ENCODE measurements at regions not wholly inside any gene's neighbourhood (a gene's known extent, or its start where the extent isn't known, plus 50 kb on each side); places are given as distances from the start of the nearest gene placed in this dataset.

- DNase-seq (ENCODE audit: low read depth) (no peak), FAIRE-seq (no peak)
- Mint-ChIP-seq H3K9me3 (ENCODE audit: unreplicated experiment) (no peaks in the 10 kb centered on the region), H3K4me1 (ENCODE audit: low read depth, unreplicated experiment) (no peaks in the 10 kb centered on the region), H3K27ac (ENCODE audit: unreplicated experiment) (no peak overlapping the region), H3K4me3 (ENCODE audit: unreplicated experiment) (no peak overlapping the region), H3K36me3 (ENCODE audit: low read depth, unreplicated experiment) (no peaks in the 10 kb centered on the region), H3K27me3 (ENCODE audit: low read depth, unreplicated experiment) (no peaks in the 10 kb centered on the region)
- no peaks in the 10 kb centered on the region for H3K9me3 ChIP-seq (ENCODE audit: insufficient read depth, low read depth, low read length)
- no peaks in the 10 kb centered on the region for H3K4me1 ChIP-seq (ENCODE audit: insufficient read depth, low read length)
- H3K79me2 ChIP-seq (ENCODE audit: insufficient read depth, low read length), result no peaks in the 10 kb centered on the region
- no peak overlapping the region for H2AFZ ChIP-seq (ENCODE audit: low read depth, low read length)
- no peaks in the 10 kb centered on the region for H3K27me3 ChIP-seq (ENCODE audit: insufficient read depth, low read length)
- H3K4me3 ChIP-seq (ENCODE audit: insufficient read depth, low read depth, low read length), result no peak overlapping the region
- no peak overlapping the region for H3K9ac ChIP-seq (ENCODE audit: low read length)
- H3K36me3 ChIP-seq (ENCODE audit: insufficient read depth, low read length), result no peaks in the 10 kb centered on the region
- H3K27ac ChIP-seq (ENCODE audit: low read depth, low read length), result no peak overlapping the region
- no peaks in the 10 kb centered on the region for H4K20me1 ChIP-seq (ENCODE audit: insufficient read depth, low read length)
- TF ChIP-seq EZH2 (IDR thresholded peaks at IDR 0.05; ENCODE audit: insufficient read depth, low read length), result no peak
- no peak for TF ChIP-seq CTCF (IDR thresholded peaks at IDR 0.05; ENCODE audit: insufficient read depth, low read depth, low read length)
- no peak overlapping the region for H3K4me2 ChIP-seq (ENCODE audit: low read length)
These were observed 280.9 kb upstream of the ZSWIM2 start for GRCh38 chr2:187129868-187130267.

- no peaks in the 10 kb centered on the region for H3K9me3 Mint-ChIP-seq (ENCODE audit: unreplicated experiment)
- H4K20me1 ChIP-seq (ENCODE audit: insufficient read depth, low read length), result no peaks in the 10 kb centered on the region
- H3K4me1 ChIP-seq (ENCODE audit: insufficient read depth, low read length), result no peaks in the 10 kb centered on the region
- FAIRE-seq (no peak), DNase-seq (ENCODE audit: low read depth) (no peak)
- H3K36me3 Mint-ChIP-seq (ENCODE audit: low read depth, unreplicated experiment), result no peaks in the 10 kb centered on the region
- H3K27me3 ChIP-seq (ENCODE audit: insufficient read depth, low read length), result no peaks in the 10 kb centered on the region
- H3K4me3 Mint-ChIP-seq (ENCODE audit: unreplicated experiment), result no peak overlapping the region
- H3K27ac Mint-ChIP-seq (ENCODE audit: unreplicated experiment), result no peak overlapping the region
- no peaks in the 10 kb centered on the region for H3K36me3 ChIP-seq (ENCODE audit: insufficient read depth, low read length)
- H3K79me2 ChIP-seq (ENCODE audit: insufficient read depth, low read length), result no peaks in the 10 kb centered on the region
- no peaks in the 10 kb centered on the region for H3K4me1 Mint-ChIP-seq (ENCODE audit: low read depth, unreplicated experiment)
- no peaks in the 10 kb centered on the region for H3K9me3 ChIP-seq (ENCODE audit: insufficient read depth, low read depth, low read length)
- no peak overlapping the region for H2AFZ ChIP-seq (ENCODE audit: low read depth, low read length)
- H3K9ac ChIP-seq (ENCODE audit: low read length), result no peak overlapping the region
- no peaks in the 10 kb centered on the region for H3K27me3 Mint-ChIP-seq (ENCODE audit: low read depth, unreplicated experiment)
- H3K27ac ChIP-seq (ENCODE audit: low read depth, low read length), result no peak overlapping the region
- no peak overlapping the region for H3K4me2 ChIP-seq (ENCODE audit: low read length)
- no peak overlapping the region for H3K4me3 ChIP-seq (ENCODE audit: insufficient read depth, low read depth, low read length)
- TF ChIP-seq CTCF (IDR thresholded peaks at IDR 0.05; ENCODE audit: insufficient read depth, low read depth, low read length), result no peak
- TF ChIP-seq EZH2 (IDR thresholded peaks at IDR 0.05; ENCODE audit: insufficient read depth, low read length), result no peak
These were observed 280.3 kb upstream of the ZSWIM2 start for GRCh38 chr2:187129306-187129705.

- no peaks in the 10 kb centered on the region for H3K27me3 ChIP-seq (ENCODE audit: insufficient read depth, low read length)
- no peaks in the 10 kb centered on the region for H3K36me3 Mint-ChIP-seq (ENCODE audit: low read depth, unreplicated experiment)
- no peak overlapping the region for H2AFZ ChIP-seq (ENCODE audit: low read depth, low read length)
- H3K36me3 ChIP-seq (ENCODE audit: insufficient read depth, low read length), result no peaks in the 10 kb centered on the region
- no peaks in the 10 kb centered on the region for H3K27me3 Mint-ChIP-seq (ENCODE audit: low read depth, unreplicated experiment)
- no peaks in the 10 kb centered on the region for H3K4me1 Mint-ChIP-seq (ENCODE audit: low read depth, unreplicated experiment)
- H3K79me2 ChIP-seq (ENCODE audit: insufficient read depth, low read length), result no peaks in the 10 kb centered on the region
- H3K27ac Mint-ChIP-seq (ENCODE audit: unreplicated experiment), result no peak overlapping the region
- H3K4me1 ChIP-seq (ENCODE audit: insufficient read depth, low read length), result no peaks in the 10 kb centered on the region
- no peak overlapping the region for H3K4me3 ChIP-seq (ENCODE audit: insufficient read depth, low read depth, low read length)
- no peak overlapping the region for H3K4me3 Mint-ChIP-seq (ENCODE audit: unreplicated experiment)
- no peak overlapping the region for H3K9ac ChIP-seq (ENCODE audit: low read length)
- H3K9me3 Mint-ChIP-seq (ENCODE audit: unreplicated experiment), result no peaks in the 10 kb centered on the region
- no peak overlapping the region for H3K27ac ChIP-seq (ENCODE audit: low read depth, low read length)
- no peaks in the 10 kb centered on the region for H3K9me3 ChIP-seq (ENCODE audit: insufficient read depth, low read depth, low read length)
- FAIRE-seq (no peak), DNase-seq (ENCODE audit: low read depth) (no peak)
- no peak for TF ChIP-seq EZH2 (IDR thresholded peaks at IDR 0.05; ENCODE audit: insufficient read depth, low read length)
- no peak for TF ChIP-seq CTCF (IDR thresholded peaks at IDR 0.05; ENCODE audit: insufficient read depth, low read depth, low read length)
- no peaks in the 10 kb centered on the region for H4K20me1 ChIP-seq (ENCODE audit: insufficient read depth, low read length)
- H3K4me2 ChIP-seq (ENCODE audit: low read length), result no peak overlapping the region
These were observed 277.5 kb upstream of the ZSWIM2 start for GRCh38 chr2:187126247-187127005.
